HepG2 (cell line): ENCODE measurements at regions not wholly inside any gene's neighbourhood (a gene's known extent, or its start where the extent isn't known, plus 50 kb on each side); places are given as distances from the start of the nearest gene placed in this dataset.

Experiments used
- ATAC-seq: fragments of 200-7000 bp; cut with Tn5 transposase; 3 replicates; pipeline ENCODE4 v1.9.1; 2020; ENCODE audit warnings: mild to moderate bottlenecking, moderate library complexity
- BruUV-seq: library from RNA; stranded (reverse); fragments of 400-500 nt; replicated peaks from 2 replicates; lab custom pipeline; 2021; lab: Mats Ljungman, UMichigan
- CTCF ChIA-PET: fragments of 300-600 bp; formaldehyde crosslinking; extraction: SDS; loops from one replicate; lab custom pipeline; 2021; ENCODE audit warnings: low total read pairs, inconsistent platforms, low intra/inter-chr PET ratio; lab: Yijun Ruan, JAX
- POLR2A ChIA-PET: fragments of 350-600 bp; sonication (Branson Sonifier 250); formaldehyde crosslinking; loops from one replicate; lab custom pipeline; 2020; ENCODE audit warnings: antibody characterized with exemption, inconsistent platforms; lab: Yijun Ruan, JAX
- DNase-seq: peaks from one replicate; pipeline ENCODE4 v3.0.0-alpha.2; 2015; ENCODE audit warnings: low spot score
- FAIRE-seq: peaks from 3 replicates; lab custom pipeline; 2011; peaks lifted over from hg19 to GRCh38; lab: Jason Lieb, UNC
- H2AFZ ChIP-seq: one replicate; pipeline ENCODE4 v1.6.1; 2011; ENCODE audit warnings: low read length, inconsistent platforms
- H3K27ac ChIP-seq: fragments of 300-600 bp; 3 replicates; pipeline ENCODE4 v1.8.0; 2011; ENCODE audit warnings: mixed run types, mild to moderate bottlenecking, mixed read lengths, low read length, inconsistent platforms; ENCODE audit not compliant: insufficient read depth; ENCODE audit errors: extremely low read length
- H3K27me3 ChIP-seq, 2 experiments: fragments of 200-600 bp in 1 of 2; 2 replicates in 1 of 2; 3 replicates in 1 of 2; pipeline versions ENCODE4 v1.6.0 to v1.8.0; 2011; ENCODE audit warnings: low read length in 2 of 2, mild to moderate bottlenecking in 2 of 2, moderate library complexity in 2 of 2, inconsistent platforms in 1 of 2; ENCODE audit not compliant: insufficient read depth in 2 of 2, control insufficient read depth in 1 of 2
- H3K36me3 ChIP-seq, 2 experiments: fragments of 200-600 bp in 1 of 2; replicated peaks in 1 of 2; 2 replicates in 1 of 2; 3 replicates in 1 of 2; pipeline versions ENCODE4 v1.5.1 to v1.8.0; 2011; ENCODE audit warnings: low read length in 2 of 2, inconsistent platforms in 1 of 2; ENCODE audit not compliant: insufficient read depth in 2 of 2, control insufficient read depth in 1 of 2
- H3K4me1 ChIP-seq: 2 replicates; pipeline ENCODE4 v1.5.1; 2012; ENCODE audit warnings: low read length, inconsistent platforms; ENCODE audit not compliant: insufficient read depth
- H3K4me2 ChIP-seq: 2 replicates; pipeline ENCODE4 v1.6.0; 2011; ENCODE audit warnings: low read depth, low read length, inconsistent platforms
- H3K4me3 ChIP-seq, 3 experiments: fragments of 200-600 bp in 1 of 3; sonication (generic), shearing (Covaris generic) in 1 of 3; replicated peaks in 1 of 3; 2 replicates each; pipeline ENCODE4 v1.5.1; 2011 to 2016; ENCODE audit warnings: low read length in 3 of 3, inconsistent platforms in 2 of 3, low read depth in 2 of 3, mild to moderate bottlenecking in 2 of 3, control low read depth in 1 of 3, mixed read lengths in 1 of 3; ENCODE audit not compliant: insufficient read depth in 1 of 3
- H3K79me2 ChIP-seq: one replicate; pipeline ENCODE4 v1.6.1; 2011; ENCODE audit warnings: low read length, inconsistent platforms; ENCODE audit not compliant: insufficient read depth
- H3K9ac ChIP-seq: 2 replicates; pipeline ENCODE4 v1.6.0; 2011; ENCODE audit warnings: mild to moderate bottlenecking, low read depth, low read length, inconsistent platforms; ENCODE audit not compliant: insufficient read depth
- H3K9me3 ChIP-seq: 2 replicates; pipeline ENCODE4 v1.5.1; 2012; ENCODE audit warnings: mild to moderate bottlenecking, low read length
- H4K20me1 ChIP-seq: 2 replicates; pipeline ENCODE4 v1.6.0; 2011; ENCODE audit warnings: inconsistent platforms, mild to moderate bottlenecking, low read length, moderate library complexity; ENCODE audit not compliant: insufficient read depth
- CREB1 ChIP-seq, 2 experiments: fragments of 450-650 bp in 1 of 2; IDR thresholded peaks; 2 replicates each; pipeline ENCODE4 v1.6.1; 2016 to 2017; ENCODE audit warnings: control low read depth in 1 of 2, mild to moderate bottlenecking in 1 of 2, missing compliant biosample characterization in 1 of 2, missing genetic modification characterization in 1 of 2
- FOXJ3 ChIP-seq: sonication (generic); formaldehyde crosslinking; IDR thresholded peaks from 2 replicates; pipeline ENCODE4 v1.4.0; 2020; ENCODE audit warnings: missing genetic modification reagents, mild to moderate bottlenecking, borderline replicate concordance
- GTF3A ChIP-seq: sonication (generic); formaldehyde crosslinking; conservative IDR thresholded peaks from 2 replicates; pipeline ENCODE4 v1.4.0; 2020; ENCODE audit warnings: mild to moderate bottlenecking, missing genetic modification reagents
- JDP2 ChIP-seq: sonication (generic); formaldehyde crosslinking; IDR thresholded peaks from 2 replicates; pipeline ENCODE4 v1.8.1; 2022; ENCODE audit warnings: missing genetic modification reagents, borderline replicate concordance
- MEIS2 ChIP-seq: sonication (generic); formaldehyde crosslinking; IDR thresholded peaks from 2 replicates; pipeline ENCODE4 v1.9.0; 2021; ENCODE audit warnings: mild to moderate bottlenecking, missing genetic modification reagents
- RFXAP ChIP-seq: sonication (generic); formaldehyde crosslinking; IDR thresholded peaks from 2 replicates; pipeline ENCODE4 v1.4.0; 2020; ENCODE audit warnings: missing genetic modification reagents, borderline replicate concordance
- SATB2 ChIP-seq: sonication (generic); formaldehyde crosslinking; IDR thresholded peaks from 2 replicates; pipeline ENCODE4 v1.5.0; 2020; ENCODE audit warnings: missing genetic modification reagents
- ZFP1 ChIP-seq: IDR thresholded peaks from 2 replicates; pipeline ENCODE4 v1.6.1; 2016
- ZNF503 ChIP-seq: sonication (generic); formaldehyde crosslinking; IDR thresholded peaks from 2 replicates; pipeline ENCODE4 v1.4.0; 2020; ENCODE audit warnings: missing genetic modification reagents
- WGBS: methylation state at CpG from one replicate; pipeline ENCODE4 v1.1.6; 2017; ENCODE audit warnings: low lambda C conversion rate; 5-methylcytosine and 5-hydroxymethylcytosine counted together
- in situ Hi-C: cut with HindIII; loops from 2 replicates; pipeline ENCODE4 v1.10.0; 2017; ENCODE audit warnings: low pct_unique_long_range_greater_than_20kb; ENCODE audit not compliant: extremely low pct_ligation_motif_present
- intact Hi-C: fragments of 100-400 bp; cut with micrococcal nuclease; formaldehyde crosslinking; loops from one replicate; pipeline ENCODE4 v1.10.0; 2022; ENCODE audit not compliant: unreplicated experiment
- TF ChIP-seq, protein P1 (sequence below): sonication (generic); formaldehyde crosslinking; IDR thresholded peaks from 2 replicates; pipeline ENCODE4 v1.8.1; 2023; ENCODE audit warnings: mild to moderate bottlenecking, missing genetic modification reagents, borderline replicate concordance

DNA sequence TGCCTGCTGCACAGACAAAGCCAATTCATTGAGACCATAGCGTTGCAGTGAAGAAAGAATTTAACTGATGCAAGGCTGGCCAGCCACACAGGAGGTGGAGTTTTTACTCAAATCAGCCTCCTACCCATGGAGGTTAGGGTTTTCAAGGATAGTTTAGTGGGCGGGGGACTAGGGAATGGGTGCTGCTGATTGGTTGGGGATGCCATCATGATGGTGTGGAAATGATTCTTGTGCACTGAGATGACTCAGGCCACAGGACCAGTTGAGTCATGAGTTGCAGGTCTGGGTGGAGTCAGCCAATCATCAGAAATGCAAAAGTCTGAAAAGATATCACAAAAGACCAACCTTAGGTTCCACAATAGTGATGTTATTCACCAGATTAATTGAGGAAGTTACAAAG, 359.6 kb downstream of the FOXO1 start:
- DNase-seq (no peak), FAIRE-seq (no peak), ATAC-seq (no peak)
- in situ Hi-C loops, result no loop called here
- ChIA-PET POLR2A (no interaction called here), CTCF (no interaction called here)
- Histone ChIP-seq H2AFZ (no peak overlapping the region), H3K4me3 (no peak overlapping the region), H3K9ac (no peak overlapping the region), H3K27me3 (no peaks in the 10 kb centered on the region), H3K4me1 (peaks cover 18% of the 10 kb centered on the region), H3K36me3 (no peaks in the 10 kb centered on the region), H3K79me2 (no peaks in the 10 kb centered on the region), H3K27ac (no peak overlapping the region), H3K4me2 (no peak overlapping the region), H4K20me1 (no peaks in the 10 kb centered on the region), H3K9me3 (peaks cover 23% of the 10 kb centered on the region; the same call in 1 of the 2 replicates)
- intact Hi-C loops, result no loop called here
- TF ChIP-seq SATB2 (no peak), RFXAP (CRISPR knock-in tag) (no peak), CREB1 (IDR thresholded peaks at IDR 0.05) (no peak), CREB1 (CRISPR knock-in tag; IDR thresholded peaks at IDR 0.05) (no peak), MEIS2 (CRISPR knock-in tag) (no peak), ZFP1 (CRISPR knock-in tag) (no peak), ZNF503 (CRISPR knock-in tag) (no peak), GTF3A (no peak), FOXJ3 (CRISPR knock-in tag) (no peak), JDP2 (CRISPR knock-in tag) (no peak)
- TF ChIP-seq, protein P1, sequence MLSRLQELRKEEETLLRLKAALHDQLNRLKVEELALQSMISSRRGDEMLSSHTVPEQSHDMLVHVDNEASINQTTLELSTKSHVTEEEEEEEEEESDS (CRISPR knock-in tag), result no peak
- BruUV-seq, result no TSS peak
- 41% methylated on average over 2 of the region's 2 CpGs for WGBS
